ENCODE measurements at regions not wholly inside any gene's neighbourhood (a gene's known extent, or its start where the extent isn't known, plus 50 kb on each side); places are given as distances from the start of the nearest gene placed in this dataset.
"Not testable (repeated sequence)": the region's sequence is repeated elsewhere in the genome, so short reads cannot be mapped to it uniquely, and the experiment has no call there.

DNA sequence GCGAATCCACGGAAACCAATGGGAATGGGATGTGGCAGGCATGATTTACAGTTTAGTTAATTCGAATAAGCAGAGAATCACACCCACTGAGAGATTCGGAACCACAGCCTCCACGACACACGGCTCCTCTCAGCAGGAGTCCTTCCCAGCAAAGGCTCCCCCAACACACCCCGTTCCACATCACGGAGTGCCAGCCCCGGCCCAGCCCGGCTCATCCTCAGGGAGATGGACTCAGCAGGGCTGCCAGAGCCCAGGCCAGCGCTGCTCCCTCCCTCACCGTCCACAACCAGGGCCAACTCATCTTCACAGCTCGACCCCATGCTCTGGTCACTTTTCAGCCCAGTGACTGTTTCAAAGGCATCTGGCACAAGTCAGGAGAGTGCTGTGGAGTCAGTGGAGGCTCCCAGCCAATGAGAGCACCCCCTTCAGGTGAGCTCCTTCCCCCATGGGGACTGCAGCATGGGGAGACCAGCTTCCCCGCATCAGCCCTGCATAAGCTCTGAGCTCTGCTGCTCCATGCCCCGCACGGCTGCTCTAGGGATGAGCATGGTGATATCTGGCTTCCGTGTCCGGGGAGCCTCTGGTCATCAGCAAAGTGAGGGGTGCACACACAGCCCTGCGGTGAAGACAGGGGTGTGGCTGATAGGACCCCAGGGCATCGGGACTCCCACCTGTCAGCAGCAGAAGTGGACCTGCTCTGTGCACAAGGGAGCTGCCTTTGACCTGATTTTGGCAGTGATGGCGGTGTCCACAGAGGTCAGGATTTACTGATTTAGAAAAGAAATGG is 238.8 kb upstream of the SFSWAP start:
- H3K4me1 ChIP-seq (ENCODE audit: control insufficient read depth in 3 of 3, insufficient read depth in 3 of 3, low read length in 3 of 3), result no peaks in the 10 kb centered on the region
- H3K27ac ChIP-seq (ENCODE audit: low read depth, low read length), result no peak overlapping the region
- H3K9ac ChIP-seq (ENCODE audit: low read depth in 1 of 3, low read length in 3 of 3), result no peak overlapping the region
- peaks cover 0 to 10% (median 6%) of the 10 kb centered on the region in 3 donors for H3K27me3 ChIP-seq (ENCODE audit: control insufficient read depth in 3 of 3, insufficient read depth in 3 of 3, low read length in 3 of 3)
- H3K9me3 ChIP-seq (ENCODE audit: control insufficient read depth in 3 of 3, low read length in 3 of 3), result peaks cover 0 to under 1% (median 0%) of the 10 kb centered on the region in 3 donors
- no peaks in the 10 kb centered on the region for H3K36me3 ChIP-seq (ENCODE audit: control insufficient read depth in 3 of 3, insufficient read depth in 3 of 3, low read length in 3 of 3)
- no peak overlapping the region for H3K4me3 ChIP-seq (ENCODE audit: low read length in 3 of 3)

- Histone ChIP-seq H3K27me3 (ENCODE audit: control insufficient read depth in 3 of 3, insufficient read depth in 3 of 3, low read length in 3 of 3) (peaks cover 0 to 12% (median 4%) of the 10 kb centered on the region in 3 donors), H3K9ac (ENCODE audit: low read depth in 1 of 3, low read length in 3 of 3) (no peak overlapping the region), H3K4me3 (ENCODE audit: low read length in 3 of 3) (no peak overlapping the region), H3K4me1 (ENCODE audit: control insufficient read depth in 3 of 3, insufficient read depth in 3 of 3, low read length in 3 of 3) (no peaks in the 10 kb centered on the region), H3K9me3 (ENCODE audit: control insufficient read depth in 3 of 3, low read length in 3 of 3) (peaks cover 0 to under 1% (median 0%) of the 10 kb centered on the region in 3 donors), H3K27ac (ENCODE audit: low read depth, low read length) (no peak overlapping the region), H3K36me3 (ENCODE audit: control insufficient read depth in 3 of 3, insufficient read depth in 3 of 3, low read length in 3 of 3) (no peaks in the 10 kb centered on the region)
These were observed 237.6 kb upstream of the SFSWAP start for GRCh38 chr12:131473261-131473660.

DNA sequence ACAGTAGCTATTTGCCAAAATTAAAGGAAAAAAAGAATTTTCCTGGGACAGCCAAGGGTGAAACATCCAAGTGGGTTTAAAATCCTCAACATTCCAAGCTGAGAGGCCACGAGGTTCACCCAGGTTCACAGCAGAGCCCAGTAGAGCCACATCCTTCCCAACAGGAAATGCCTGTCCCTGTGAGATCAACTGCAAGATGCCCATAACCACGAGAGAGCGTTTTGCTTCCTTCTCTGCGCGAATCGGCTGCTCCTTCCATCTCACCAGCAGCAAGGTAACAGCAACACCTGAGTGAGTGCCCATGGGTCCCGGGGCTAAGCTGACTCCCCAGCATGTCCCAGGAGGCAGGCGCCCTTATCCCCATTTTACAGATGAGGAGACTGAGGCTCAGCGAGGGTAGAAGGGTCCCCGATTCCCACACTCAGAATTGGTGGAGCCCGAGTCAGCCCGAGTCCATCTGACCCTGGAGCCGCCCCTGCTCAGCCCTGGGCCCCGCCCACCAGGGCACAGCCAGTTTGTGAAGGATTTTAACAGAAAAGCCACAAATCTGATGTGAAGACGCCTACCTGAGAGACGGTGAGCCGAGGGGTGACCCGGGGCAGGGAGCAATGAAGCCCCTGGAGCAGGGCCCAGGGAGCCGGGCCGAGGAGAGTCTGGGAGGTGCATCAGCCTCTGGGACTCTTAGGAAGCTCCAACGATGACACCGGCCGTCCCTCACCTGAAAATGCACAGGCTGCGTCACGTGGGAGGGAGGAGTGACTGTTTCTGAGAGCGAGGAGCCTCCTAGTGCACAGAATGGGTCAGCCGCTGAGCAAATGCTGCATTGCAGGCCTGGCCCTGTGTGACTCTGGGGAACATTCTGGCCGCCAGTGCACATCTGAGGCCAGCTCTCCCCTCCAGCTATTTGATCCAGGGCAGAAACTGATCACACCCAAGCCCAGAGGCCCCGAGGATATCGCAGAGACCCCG is 236.9 kb upstream of the SFSWAP start:
- H3K4me1 ChIP-seq (ENCODE audit: control insufficient read depth in 3 of 3, insufficient read depth in 3 of 3, low read length in 3 of 3), result no peaks in the 10 kb centered on the region
- H3K27me3 ChIP-seq (ENCODE audit: control insufficient read depth in 3 of 3, insufficient read depth in 3 of 3, low read length in 3 of 3), result peaks cover 0 to 12% (median 4%) of the 10 kb centered on the region in 3 donors
- H3K27ac ChIP-seq (ENCODE audit: low read depth, low read length), result no peak overlapping the region
- H3K9ac ChIP-seq (ENCODE audit: low read depth in 1 of 3, low read length in 3 of 3), result no peak overlapping the region
- no peaks in the 10 kb centered on the region for H3K36me3 ChIP-seq (ENCODE audit: control insufficient read depth in 3 of 3, insufficient read depth in 3 of 3, low read length in 3 of 3)
- no peak overlapping the region for H3K4me3 ChIP-seq (ENCODE audit: low read length in 3 of 3)
- H3K9me3 ChIP-seq (ENCODE audit: control insufficient read depth in 3 of 3, low read length in 3 of 3), result peaks cover 0 to 2% (median 0%) of the 10 kb centered on the region in 3 donors

- not testable (repeated sequence) for H3K4me3 ChIP-seq (ENCODE audit: low read length in 3 of 3); H3K4me1 ChIP-seq (ENCODE audit: control insufficient read depth in 3 of 3, insufficient read depth in 3 of 3, low read length in 3 of 3); H3K36me3 ChIP-seq (ENCODE audit: control insufficient read depth in 3 of 3, insufficient read depth in 3 of 3, low read length in 3 of 3); H3K27ac ChIP-seq (ENCODE audit: low read depth, low read length); H3K9me3 ChIP-seq (ENCODE audit: control insufficient read depth in 3 of 3, low read length in 3 of 3); H3K9ac ChIP-seq (ENCODE audit: low read depth in 1 of 3, low read length in 3 of 3)
- peaks cover 0 to 12% (median 4%) of the 10 kb centered on the region in 3 donors for H3K27me3 ChIP-seq (ENCODE audit: control insufficient read depth in 3 of 3, insufficient read depth in 3 of 3, low read length in 3 of 3)
These were observed 235.9 kb upstream of the SFSWAP start for GRCh38 chr12:131475012-131475411.

GRCh38 chr12:131477613-131478012 is 233.3 kb upstream of the SFSWAP start:
- Histone ChIP-seq H3K9ac (ENCODE audit: low read depth in 1 of 3, low read length in 3 of 3) (no peak overlapping the region), H3K4me1 (ENCODE audit: control insufficient read depth in 3 of 3, insufficient read depth in 3 of 3, low read length in 3 of 3) (no peaks in the 10 kb centered on the region), H3K4me3 (ENCODE audit: low read length in 3 of 3) (no peak overlapping the region)

DNA sequence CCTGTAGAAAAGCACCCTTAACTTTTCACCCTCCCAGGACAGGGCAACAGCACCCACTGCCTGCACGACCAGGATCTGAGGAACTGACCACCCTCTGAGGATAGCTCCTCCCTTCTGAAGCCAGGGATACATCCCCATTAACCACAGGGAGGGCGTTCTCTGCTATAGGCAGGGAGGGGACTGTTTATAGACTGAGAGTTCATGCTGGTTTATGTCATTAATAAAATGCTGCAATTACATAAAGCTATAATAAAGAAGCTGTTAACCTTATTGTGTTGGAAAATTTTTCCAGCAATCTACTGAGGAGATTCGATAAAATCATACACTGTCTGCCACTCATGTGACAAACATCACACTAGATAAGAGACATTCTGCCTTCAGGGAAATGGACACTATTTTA is 232.4 kb upstream of the SFSWAP start:
- no peak overlapping the region for H3K4me3 ChIP-seq (ENCODE audit: low read length in 3 of 3)
- peaks cover 0 to 2% (median 0%) of the 10 kb centered on the region in 3 donors for H3K9me3 ChIP-seq (ENCODE audit: control insufficient read depth in 3 of 3, low read length in 3 of 3)
- H3K9ac ChIP-seq (ENCODE audit: low read depth in 1 of 3, low read length in 3 of 3), result no peak overlapping the region
- H3K27ac ChIP-seq (ENCODE audit: low read depth, low read length), result no peak overlapping the region
- no peaks in the 10 kb centered on the region for H3K36me3 ChIP-seq (ENCODE audit: control insufficient read depth in 3 of 3, insufficient read depth in 3 of 3, low read length in 3 of 3)
- no peaks in the 10 kb centered on the region for H3K4me1 ChIP-seq (ENCODE audit: control insufficient read depth in 3 of 3, insufficient read depth in 3 of 3, low read length in 3 of 3)
- peaks cover 0 to 15% (median 13%) of the 10 kb centered on the region in 3 donors for H3K27me3 ChIP-seq (ENCODE audit: control insufficient read depth in 3 of 3, insufficient read depth in 3 of 3, low read length in 3 of 3)

More at GRCh38 chr12:131477613-131478012, 233.3 kb upstream of the SFSWAP start:
- Histone ChIP-seq H3K9me3 (ENCODE audit: control insufficient read depth in 3 of 3, low read length in 3 of 3) (peaks cover 0 to 2% (median 0%) of the 10 kb centered on the region in 3 donors), H3K27ac (ENCODE audit: low read depth, low read length) (no peak overlapping the region), H3K36me3 (ENCODE audit: control insufficient read depth in 3 of 3, insufficient read depth in 3 of 3, low read length in 3 of 3) (no peaks in the 10 kb centered on the region), H3K27me3 (ENCODE audit: control insufficient read depth in 3 of 3, insufficient read depth in 3 of 3, low read length in 3 of 3) (peaks cover 0 to 11% (median 9%) of the 10 kb centered on the region in 3 donors)

DNA sequence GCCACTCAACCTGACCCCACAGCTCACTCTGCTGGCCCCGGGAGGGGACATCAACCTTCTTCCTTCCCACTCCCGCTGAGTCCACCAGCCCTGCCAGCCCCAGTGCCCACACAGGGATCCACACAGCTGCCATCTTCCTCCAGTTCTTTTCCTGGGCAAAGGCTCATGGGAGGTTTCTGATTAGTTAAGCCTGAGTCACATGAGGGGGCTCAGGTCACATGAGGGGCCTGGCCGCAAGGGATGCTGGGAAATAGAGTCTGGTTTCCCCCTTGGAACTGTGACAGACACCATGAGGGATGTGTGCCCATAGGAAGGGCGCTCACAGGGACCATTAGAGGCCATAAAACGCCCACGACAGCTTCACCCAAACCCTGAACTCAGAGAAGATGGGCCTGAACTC is 228.7 kb upstream of the SFSWAP start:
- H3K9ac ChIP-seq (ENCODE audit: low read depth in 1 of 3, low read length in 3 of 3), result no peak overlapping the region
- H3K4me3 ChIP-seq (ENCODE audit: low read length in 3 of 3), result no peak overlapping the region
- peaks cover 3 to 22% (median 13%) of the 10 kb centered on the region in 3 donors for H3K27me3 ChIP-seq (ENCODE audit: control insufficient read depth in 3 of 3, insufficient read depth in 3 of 3, low read length in 3 of 3)
- no peaks in the 10 kb centered on the region for H3K4me1 ChIP-seq (ENCODE audit: control insufficient read depth in 3 of 3, insufficient read depth in 3 of 3, low read length in 3 of 3)
- no peaks in the 10 kb centered on the region for H3K36me3 ChIP-seq (ENCODE audit: control insufficient read depth in 3 of 3, insufficient read depth in 3 of 3, low read length in 3 of 3)
- peaks cover 0 to 2% (median 0%) of the 10 kb centered on the region in 3 donors for H3K9me3 ChIP-seq (ENCODE audit: control insufficient read depth in 3 of 3, low read length in 3 of 3)
- no peak overlapping the region for H3K27ac ChIP-seq (ENCODE audit: low read depth, low read length)

DNA sequence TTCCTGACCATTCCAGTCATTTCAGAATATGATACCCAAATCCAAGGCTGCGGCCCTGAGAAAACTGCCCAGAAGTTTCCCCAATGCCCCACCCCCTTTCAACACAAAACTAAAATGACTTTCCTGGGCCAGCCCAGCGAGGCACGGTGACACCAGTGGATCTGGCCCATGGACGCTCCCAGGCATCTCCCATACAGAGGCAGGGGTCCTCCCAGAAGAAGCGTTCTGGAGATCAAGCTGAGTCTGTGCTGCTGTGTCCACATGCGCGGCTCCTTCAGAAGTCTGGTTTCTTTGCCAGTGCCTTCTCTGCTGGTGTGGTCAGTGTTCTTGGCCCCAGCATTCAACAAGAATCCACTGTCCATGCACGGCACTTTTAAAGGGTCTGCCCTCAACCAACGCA is 228.2 kb upstream of the SFSWAP start:
- Histone ChIP-seq H3K4me3 (ENCODE audit: low read length in 3 of 3) (no peak overlapping the region), H3K4me1 (ENCODE audit: control insufficient read depth in 3 of 3, insufficient read depth in 3 of 3, low read length in 3 of 3) (no peaks in the 10 kb centered on the region), H3K27me3 (ENCODE audit: control insufficient read depth in 3 of 3, insufficient read depth in 3 of 3, low read length in 3 of 3) (peaks cover 3 to 22% (median 13%) of the 10 kb centered on the region in 3 donors), H3K9ac (ENCODE audit: low read depth in 1 of 3, low read length in 3 of 3) (no peak overlapping the region), H3K9me3 (ENCODE audit: control insufficient read depth in 3 of 3, low read length in 3 of 3) (peaks cover 0 to 2% (median 0%) of the 10 kb centered on the region in 3 donors), H3K27ac (ENCODE audit: low read depth, low read length) (no peak overlapping the region), H3K36me3 (ENCODE audit: control insufficient read depth in 3 of 3, insufficient read depth in 3 of 3, low read length in 3 of 3) (no peaks in the 10 kb centered on the region)

DNA sequence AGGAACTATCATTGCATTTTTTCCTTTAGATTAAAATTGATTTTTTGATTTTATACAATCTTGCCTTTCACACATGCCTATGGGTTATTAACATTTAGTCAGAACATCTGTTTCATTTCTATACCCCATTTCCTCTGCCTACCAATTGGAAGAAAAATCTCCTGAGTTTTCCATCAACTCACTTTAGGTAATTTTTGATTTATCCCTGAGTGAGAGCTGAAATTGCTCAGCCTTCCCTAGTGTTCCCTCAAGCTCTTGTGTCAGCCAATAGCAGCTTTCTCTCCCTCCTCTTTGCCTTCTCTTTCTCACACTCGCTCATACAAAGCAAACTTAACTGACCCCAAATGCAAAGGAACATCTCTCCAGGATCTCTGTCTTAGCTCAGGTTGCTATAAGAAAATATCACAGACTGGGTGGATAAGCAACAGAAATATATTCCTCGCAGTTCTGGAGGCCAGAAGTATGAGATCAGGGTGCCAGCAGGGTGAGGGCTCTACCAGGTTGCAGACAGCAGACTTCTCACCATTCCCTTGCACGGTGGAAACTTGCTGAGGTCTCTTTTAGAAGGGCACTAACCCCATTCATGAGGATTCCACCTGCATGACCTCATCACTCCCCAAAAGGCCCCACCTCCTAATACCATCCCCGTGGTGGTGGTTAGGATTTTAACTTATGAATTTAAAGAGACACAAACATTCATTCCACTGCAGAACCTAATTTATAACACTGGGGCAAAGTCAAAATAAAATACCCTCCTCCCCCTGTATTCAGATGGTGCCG is 224.2 kb upstream of the SFSWAP start:
- no peaks in the 10 kb centered on the region for H3K9me3 ChIP-seq (ENCODE audit: control insufficient read depth in 3 of 3, low read length in 3 of 3)
- peaks cover 3 to 19% (median 13%) of the 10 kb centered on the region in 3 donors for H3K27me3 ChIP-seq (ENCODE audit: control insufficient read depth in 3 of 3, insufficient read depth in 3 of 3, low read length in 3 of 3)
- no peaks in the 10 kb centered on the region for H3K4me1 ChIP-seq (ENCODE audit: control insufficient read depth in 3 of 3, insufficient read depth in 3 of 3, low read length in 3 of 3)
- no peak overlapping the region for H3K4me3 ChIP-seq (ENCODE audit: low read length in 3 of 3)
- H3K36me3 ChIP-seq (ENCODE audit: control insufficient read depth in 3 of 3, insufficient read depth in 3 of 3, low read length in 3 of 3), result no peaks in the 10 kb centered on the region
- no peak overlapping the region for H3K9ac ChIP-seq (ENCODE audit: low read depth in 1 of 3, low read length in 3 of 3)
- H3K27ac ChIP-seq (ENCODE audit: low read depth, low read length), result no peak overlapping the region

All from skeletal muscle tissue (tissue), 3 donors.